Central memory CD8-positive, alpha-beta T cell (primary cell): ENCODE measurements at regions not wholly inside any gene's neighbourhood (a gene's known extent, or its start where the extent isn't known, plus 50 kb on each side); places are given as distances from the start of the nearest gene placed in this dataset.

Source experiments
- ATAC-seq: fragments of 150-1000 bp; cut with Tn5 transposase; replicated peaks from 2 replicates; pipeline ENCODE4 v1.10.0; 2022; ENCODE audit warnings: mild to moderate bottlenecking, moderate FRiP score, moderate number of reproducible peaks; ENCODE audit not compliant: poor library complexity, severe bottlenecking; ENCODE audit errors: extremely low read depth
- DNase-seq, 2 donors: peaks; one replicate each; pipeline ENCODE4 v3.0.0; 2021; ENCODE audit warnings: low spot score in 2 of 2
- H3K27ac Mint-ChIP-seq: one replicate; pipeline ENCODE4 v1.8.0; 2022; ENCODE audit warnings: low read depth, mild to moderate bottlenecking, moderate library complexity, mixed read lengths
- H3K27me3 Mint-ChIP-seq: one replicate; pipeline ENCODE4 v1.8.0; 2022; ENCODE audit warnings: mixed read lengths
- H3K36me3 Mint-ChIP-seq: one replicate; pipeline ENCODE4 v1.8.0; 2022; ENCODE audit warnings: mild to moderate bottlenecking, moderate library complexity, mixed read lengths; ENCODE audit not compliant: insufficient read depth
- H3K4me1 Mint-ChIP-seq: one replicate; pipeline ENCODE4 v1.8.0; 2022; ENCODE audit warnings: mixed read lengths
- H3K4me3 Mint-ChIP-seq: one replicate; pipeline ENCODE4 v1.8.0; 2022; ENCODE audit warnings: mild to moderate bottlenecking, moderate library complexity, mixed read lengths
- H3K9me3 Mint-ChIP-seq: one replicate; pipeline ENCODE4 v1.8.0; 2022; ENCODE audit warnings: mixed read lengths

- Mint-ChIP-seq H3K27me3 (no peaks in the 10 kb centered on the region), H3K27ac (no peak overlapping the region), H3K4me3 (no peak overlapping the region), H3K36me3 (no peaks in the 10 kb centered on the region), H3K9me3 (no peaks in the 10 kb centered on the region), H3K4me1 (no peaks in the 10 kb centered on the region)
- DNase-seq: no peak
- no peak for ATAC-seq
These were observed 130.7 kb downstream of the AQP4 start for GRCh38 chr18:26734760-26735159.

GRCh38 chr18:26729449-26729848, 136.1 kb downstream of the AQP4 start:
- Mint-ChIP-seq H3K27me3 (no peaks in the 10 kb centered on the region), H3K4me1 (no peaks in the 10 kb centered on the region), H3K27ac (no peak overlapping the region), H3K4me3 (no peak overlapping the region), H3K9me3 (no peaks in the 10 kb centered on the region), H3K36me3 (no peaks in the 10 kb centered on the region)
- DNase-seq (no peak), ATAC-seq (no peak)

- Mint-ChIP-seq H3K9me3 (no peaks in the 10 kb centered on the region), H3K4me3 (no peak overlapping the region), H3K27me3 (no peaks in the 10 kb centered on the region), H3K27ac (no peak overlapping the region), H3K4me1 (no peaks in the 10 kb centered on the region), H3K36me3 (no peaks in the 10 kb centered on the region)
- no peak for DNase-seq
- ATAC-seq: no peak
These were observed 136.5 kb downstream of the AQP4 start for GRCh38 chr18:26729008-26729407.

- H3K4me1 Mint-ChIP-seq: no peaks in the 10 kb centered on the region
- no peak overlapping the region for H3K4me3 Mint-ChIP-seq
- H3K36me3 Mint-ChIP-seq: no peaks in the 10 kb centered on the region
- no peak for DNase-seq
- no peaks in the 10 kb centered on the region for H3K27me3 Mint-ChIP-seq
- ATAC-seq: no peak
- no peaks in the 10 kb centered on the region for H3K9me3 Mint-ChIP-seq
- H3K27ac Mint-ChIP-seq: no peak overlapping the region
These were observed 141.5 kb downstream of the AQP4 start for GRCh38 chr18:26723981-26724380.

GRCh38 chr18:26722565-26722931, 143.0 kb downstream of the AQP4 start:
- no peak for ATAC-seq
- Mint-ChIP-seq H3K36me3 (no peaks in the 10 kb centered on the region), H3K4me3 (no peak overlapping the region), H3K9me3 (no peaks in the 10 kb centered on the region), H3K4me1 (no peaks in the 10 kb centered on the region), H3K27me3 (no peaks in the 10 kb centered on the region), H3K27ac (no peak overlapping the region)
- no peak for DNase-seq

- no peak for DNase-seq
- H3K4me3 Mint-ChIP-seq: no peak overlapping the region
These were observed 143.5 kb downstream of the AQP4 start for GRCh38 chr18:26721854-26722564.

GRCh38 chr18:26719896-26720295, 145.6 kb downstream of the AQP4 start:
- ATAC-seq (no peak), DNase-seq (no peak)
- no peak overlapping the region for H3K4me3 Mint-ChIP-seq
- no peak overlapping the region for H3K27ac Mint-ChIP-seq
- H3K9me3 Mint-ChIP-seq: no peaks in the 10 kb centered on the region
- H3K4me1 Mint-ChIP-seq: no peaks in the 10 kb centered on the region
- H3K27me3 Mint-ChIP-seq: no peaks in the 10 kb centered on the region
- H3K36me3 Mint-ChIP-seq: no peaks in the 10 kb centered on the region

More at GRCh38 chr18:26721854-26722564, 143.5 kb downstream of the AQP4 start:
- no peak for ATAC-seq
- Mint-ChIP-seq H3K4me1 (no peaks in the 10 kb centered on the region), H3K36me3 (no peaks in the 10 kb centered on the region), H3K27me3 (no peaks in the 10 kb centered on the region), H3K27ac (no peak overlapping the region), H3K9me3 (no peaks in the 10 kb centered on the region)

- DNase-seq (no peak), ATAC-seq (no peak)
- Mint-ChIP-seq H3K4me3 (no peak overlapping the region), H3K9me3 (no peaks in the 10 kb centered on the region), H3K27me3 (no peaks in the 10 kb centered on the region), H3K4me1 (no peaks in the 10 kb centered on the region), H3K36me3 (no peaks in the 10 kb centered on the region), H3K27ac (no peak overlapping the region)
These were observed 148.3 kb downstream of the AQP4 start for GRCh38 chr18:26717123-26717719.

- no peak overlapping the region for H3K4me3 Mint-ChIP-seq
- no peaks in the 10 kb centered on the region for H3K4me1 Mint-ChIP-seq
- ATAC-seq (no peak), DNase-seq (no peak)
- H3K36me3 Mint-ChIP-seq: no peaks in the 10 kb centered on the region
- H3K27ac Mint-ChIP-seq: no peak overlapping the region
- no peaks in the 10 kb centered on the region for H3K9me3 Mint-ChIP-seq
- H3K27me3 Mint-ChIP-seq: no peaks in the 10 kb centered on the region
These were observed 150.8 kb downstream of the AQP4 start for GRCh38 chr18:26714739-26715138.

- H3K27ac Mint-ChIP-seq: no peak overlapping the region
- no peaks in the 10 kb centered on the region for H3K36me3 Mint-ChIP-seq
- no peak overlapping the region for H3K4me3 Mint-ChIP-seq
- H3K9me3 Mint-ChIP-seq: peaks cover 6% of the 10 kb centered on the region
- no peaks in the 10 kb centered on the region for H3K4me1 Mint-ChIP-seq
- DNase-seq (no peak), ATAC-seq (no peak)
- peaks cover 7% of the 10 kb centered on the region for H3K27me3 Mint-ChIP-seq
These were observed 153.8 kb downstream of the AQP4 start for GRCh38 chr18:26711756-26712155.

GRCh38 chr18:26710470-26711096, 154.9 kb downstream of the AQP4 start:
- H3K27ac Mint-ChIP-seq: no peak overlapping the region
- H3K27me3 Mint-ChIP-seq: peaks cover 7% of the 10 kb centered on the region
- DNase-seq: no peak
- peaks cover 6% of the 10 kb centered on the region for H3K9me3 Mint-ChIP-seq
- H3K4me1 Mint-ChIP-seq: no peaks in the 10 kb centered on the region
- no peak overlapping the region for H3K4me3 Mint-ChIP-seq
- ATAC-seq: peak; percentile 24
- H3K36me3 Mint-ChIP-seq: no peaks in the 10 kb centered on the region

- peaks cover 7% of the 10 kb centered on the region for H3K27me3 Mint-ChIP-seq
- no peak for DNase-seq
- no peak for ATAC-seq
- H3K4me3 Mint-ChIP-seq: no peak overlapping the region
- H3K9me3 Mint-ChIP-seq: peaks cover 6% of the 10 kb centered on the region
- H3K36me3 Mint-ChIP-seq: no peaks in the 10 kb centered on the region
- H3K27ac Mint-ChIP-seq: no peak overlapping the region
- no peaks in the 10 kb centered on the region for H3K4me1 Mint-ChIP-seq
These were observed 155.6 kb downstream of the AQP4 start for GRCh38 chr18:26709897-26710296.
